ENCODE measurements at regions not wholly inside any gene's neighbourhood (a gene's known extent, or its start where the extent isn't known, plus 50 kb on each side); places are given as distances from the start of the nearest gene placed in this dataset.

DNA sequence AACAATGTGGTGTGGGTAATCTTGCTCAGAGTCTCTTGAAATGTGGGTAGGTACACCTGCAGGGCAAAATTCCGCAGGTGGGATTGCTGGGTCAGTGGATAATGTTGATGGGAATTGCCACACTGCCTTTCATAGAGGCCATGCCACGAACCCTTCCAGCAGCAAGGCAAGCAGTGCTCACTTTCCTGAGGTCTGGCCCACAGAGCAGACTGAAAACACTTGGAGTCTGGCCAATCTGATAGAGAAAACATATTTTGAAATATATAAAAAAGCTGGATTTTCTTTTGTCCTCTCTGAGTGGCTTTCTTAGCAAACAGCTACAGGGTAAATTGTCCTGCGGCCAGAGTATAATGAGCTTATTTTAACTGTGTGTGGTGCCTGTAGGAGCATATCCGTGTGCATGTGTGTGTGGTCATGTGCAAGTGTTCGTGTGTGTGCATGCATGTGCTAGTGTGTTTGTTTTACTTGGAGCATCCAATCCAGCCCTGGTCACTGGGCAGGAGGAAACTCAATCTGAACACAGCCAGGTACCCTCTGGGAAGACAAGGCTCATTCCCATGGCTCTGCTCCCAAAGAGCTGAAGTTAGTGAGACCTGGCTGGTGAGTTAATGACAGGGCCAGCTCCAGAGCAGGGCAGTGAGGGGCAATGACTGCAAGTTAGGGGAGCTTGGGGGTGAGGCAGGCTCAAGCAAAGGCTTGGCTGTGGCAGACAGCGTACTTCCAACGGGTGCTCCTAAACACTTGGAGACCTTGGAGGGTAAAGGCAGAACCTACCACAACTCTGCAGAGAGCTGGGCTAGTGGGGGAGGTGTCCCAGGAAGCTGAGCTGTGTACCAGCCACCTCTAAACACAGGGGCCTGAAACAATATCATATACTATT is 91.3 kb downstream of the PLXNA1 start:
- no TSS peak for BruUV-seq (replicated peaks)
- no peaks in the 10 kb centered on the region for H3K4me1 ChIP-seq (ENCODE audit: control insufficient read depth, extremely low read depth, insufficient read depth, low read length)
- no peak overlapping the region for H3K27ac ChIP-seq (ENCODE audit: insufficient read depth, low read depth, low read length)
- intact Hi-C loops (cut with micrococcal nuclease) (no loop called here), dilution Hi-C loops (cut with MboI; ENCODE audit: extremely low pct_ligation_motif_present, low sequenced_read_pairs) (no loop called here)
- no peaks in the 10 kb centered on the region for H3K36me3 ChIP-seq (ENCODE audit: control insufficient read depth in 2 of 2, extremely low read depth in 1 of 2, insufficient read depth in 2 of 2, low read length in 2 of 2)
- CTCF ChIA-PET = interaction anchor here (1.6 kb wide), 2 partner anchors 11 to 13 kb away, joined by 4 read pairs; no protein-coding TSS in a partner anchor
- H3K9me3 ChIP-seq (replicated peaks; ENCODE audit: control insufficient read depth, insufficient read depth, low read length) = no peaks in the 10 kb centered on the region
- H4K20me1 ChIP-seq (replicated peaks; ENCODE audit: control insufficient read depth, extremely low read depth, insufficient read depth, low read length) = no peaks in the 10 kb centered on the region
- no peaks in the 10 kb centered on the region for H3K79me2 ChIP-seq (ENCODE audit: control insufficient read depth, insufficient read depth, low read length)
- no peak overlapping the region for H3K9ac ChIP-seq (replicated peaks; ENCODE audit: extremely low read depth, insufficient read depth, low read length)
- FAIRE-seq = no peak
- H3K4me2 ChIP-seq (ENCODE audit: insufficient read depth, low read length) = no peak overlapping the region
- H3K27me3 ChIP-seq (ENCODE audit: control insufficient read depth in 2 of 2, insufficient read depth in 2 of 2, low read length in 2 of 2) = no peaks in the 10 kb centered on the region
- no peak overlapping the region for H3K4me3 ChIP-seq (replicated peaks in 1 of 3; ENCODE audit: insufficient read depth in 1 of 3, low read depth in 1 of 3, low read length in 3 of 3)
- no peaks in the 10 kb centered on the region for H3K9me1 ChIP-seq (replicated peaks; ENCODE audit: control insufficient read depth, extremely low read depth, insufficient read depth, low read length)
- TF ChIP-seq MYC (IDR thresholded peaks at IDR 0.05; ENCODE audit: low read depth, low read length) (no peak), EZH2 (IDR thresholded peaks at IDR 0.05; ENCODE audit: borderline replicate concordance, low read depth, low read length, severe bottlenecking) (no peak), POLR2AphosphoS5 (IDR thresholded peaks at IDR 0.05; ENCODE audit: insufficient read depth, low read depth, low read length) (no peak), FOS (IDR thresholded peaks at IDR 0.05; ENCODE audit: borderline replicate concordance, insufficient read depth, low read length) (no peak), GATA2 (IDR thresholded peaks at IDR 0.05; ENCODE audit: insufficient read depth, insufficient read length, low read depth, low read length) (no peak), POLR2A (IDR thresholded peaks at IDR 0.05; ENCODE audit: low read depth, low read length) (no peak), JUN (IDR thresholded peaks at IDR 0.05; ENCODE audit: borderline replicate concordance, insufficient read depth, insufficient read length, low read depth) (no peak)
- TF ChIP-seq, protein P1, sequence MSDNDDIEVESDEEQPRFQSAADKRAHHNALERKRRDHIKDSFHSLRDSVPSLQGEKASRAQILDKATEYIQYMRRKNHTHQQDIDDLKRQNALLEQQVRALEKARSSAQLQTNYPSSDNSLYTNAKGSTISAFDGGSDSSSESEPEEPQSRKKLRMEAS (IDR thresholded peaks at IDR 0.05; ENCODE audit: insufficient read depth, insufficient read length) = no peak
- TF ChIP-seq, protein P2, sequence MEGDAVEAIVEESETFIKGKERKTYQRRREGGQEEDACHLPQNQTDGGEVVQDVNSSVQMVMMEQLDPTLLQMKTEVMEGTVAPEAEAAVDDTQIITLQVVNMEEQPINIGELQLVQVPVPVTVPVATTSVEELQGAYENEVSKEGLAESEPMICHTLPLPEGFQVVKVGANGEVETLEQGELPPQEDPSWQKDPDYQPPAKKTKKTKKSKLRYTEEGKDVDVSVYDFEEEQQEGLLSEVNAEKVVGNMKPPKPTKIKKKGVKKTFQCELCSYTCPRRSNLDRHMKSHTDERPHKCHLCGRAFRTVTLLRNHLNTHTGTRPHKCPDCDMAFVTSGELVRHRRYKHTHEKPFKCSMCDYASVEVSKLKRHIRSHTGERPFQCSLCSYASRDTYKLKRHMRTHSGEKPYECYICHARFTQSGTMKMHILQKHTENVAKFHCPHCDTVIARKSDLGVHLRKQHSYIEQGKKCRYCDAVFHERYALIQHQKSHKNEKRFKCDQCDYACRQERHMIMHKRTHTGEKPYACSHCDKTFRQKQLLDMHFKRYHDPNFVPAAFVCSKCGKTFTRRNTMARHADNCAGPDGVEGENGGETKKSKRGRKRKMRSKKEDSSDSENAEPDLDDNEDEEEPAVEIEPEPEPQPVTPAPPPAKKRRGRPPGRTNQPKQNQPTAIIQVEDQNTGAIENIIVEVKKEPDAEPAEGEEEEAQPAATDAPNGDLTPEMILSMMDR (IDR thresholded peaks at IDR 0.05; ENCODE audit: extremely low read depth in 1 of 2, insufficient read depth in 1 of 2, low read depth in 1 of 2, low read length in 2 of 2) = no peak
- POLR2A ChIA-PET = no interaction called here
- peak; percentile 24 for DNase-seq (ENCODE audit: low read depth, low spot score)
- no peak overlapping the region for H2AFZ ChIP-seq (ENCODE audit: low read depth, low read length)
